ENCODE measurements at regions not wholly inside any gene's neighbourhood (a gene's known extent, or its start where the extent isn't known, plus 50 kb on each side); places are given as distances from the start of the nearest gene placed in this dataset.

DNA sequence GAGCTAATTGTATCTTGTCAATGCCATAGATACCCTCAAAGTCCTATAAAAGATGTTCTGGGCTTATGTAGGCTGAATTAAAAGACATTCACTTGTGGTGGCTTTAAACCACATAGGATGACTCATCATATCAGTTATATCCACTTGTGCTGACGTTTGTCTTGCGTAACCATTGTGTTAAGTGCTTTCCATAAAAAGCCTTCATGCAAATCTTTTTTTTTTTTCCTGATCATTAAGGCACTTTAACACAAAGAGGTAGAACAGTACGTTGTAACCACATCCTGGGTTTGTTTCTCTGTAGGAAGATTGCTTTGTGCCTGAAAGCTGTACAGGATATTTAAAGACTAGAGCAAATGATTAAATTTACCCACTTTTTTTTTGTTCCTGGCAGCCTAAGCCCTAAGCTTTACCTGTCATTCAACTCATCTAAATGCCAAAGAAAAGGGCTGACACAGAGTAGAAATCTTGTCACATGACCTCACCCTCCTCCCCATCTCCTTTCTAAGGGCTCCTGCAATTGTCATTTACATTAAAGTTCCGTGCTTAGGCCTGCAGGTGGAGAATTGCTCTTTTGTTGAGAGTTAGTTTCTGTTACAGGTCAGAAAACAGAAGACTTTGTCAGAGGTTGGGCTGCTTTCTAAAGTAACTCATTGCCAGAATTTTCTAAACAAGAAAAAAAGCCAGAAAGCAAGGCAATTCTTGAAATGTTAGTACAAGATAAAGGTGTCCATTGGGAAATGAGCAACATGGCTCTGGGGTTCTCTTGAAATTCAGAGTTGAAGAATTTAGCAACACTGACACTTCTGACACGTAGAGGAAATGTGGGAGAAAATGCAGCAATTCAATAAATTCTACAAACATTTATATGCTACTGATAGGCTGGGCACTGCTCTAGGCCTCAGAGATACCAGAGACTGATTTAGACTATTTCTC is 555.6 kb downstream of the PPARGC1A start:
- DNase-seq (ENCODE audit: low spot score): no peak

DNA sequence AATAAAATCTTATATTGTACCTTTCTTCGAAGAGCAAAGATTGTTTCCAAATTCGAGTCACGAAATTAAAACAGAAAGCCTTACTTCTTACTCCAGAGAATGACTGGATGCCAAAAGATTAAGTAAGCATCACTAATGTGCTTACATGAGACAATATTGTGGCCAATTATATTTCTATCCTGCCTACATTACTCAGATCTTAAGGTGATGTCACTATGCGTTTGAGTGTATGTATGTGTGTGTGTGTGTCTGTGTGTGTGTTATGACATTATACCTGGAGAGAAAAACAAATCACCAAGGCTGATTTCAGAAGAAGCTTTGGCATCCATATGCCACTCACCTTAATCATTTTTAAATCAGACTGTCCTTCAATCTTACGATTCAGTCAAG is 556.3 kb downstream of the PPARGC1A start:
- no peak for DNase-seq (ENCODE audit: low spot score)

DNA sequence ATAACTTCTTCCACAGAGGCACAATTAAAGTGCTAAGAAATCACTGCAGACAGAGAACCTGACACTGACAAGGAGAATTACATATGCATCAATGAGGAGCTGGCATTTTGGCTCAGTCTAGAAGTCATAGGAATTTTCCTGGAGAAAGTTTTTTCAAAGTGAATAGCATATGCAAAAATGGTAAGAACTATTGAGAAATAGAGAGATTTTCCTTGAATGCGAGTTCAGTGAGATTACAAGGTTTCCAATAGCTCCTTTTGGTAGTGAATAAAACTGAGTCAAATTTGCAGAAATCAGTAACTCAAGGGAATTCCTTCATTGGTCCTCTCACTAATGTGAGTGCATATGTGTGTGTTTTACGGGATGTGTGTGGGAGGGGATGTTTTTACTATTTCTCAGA is 557.5 kb downstream of the PPARGC1A start:
- DNase-seq (ENCODE audit: low spot score): no peak

DNA sequence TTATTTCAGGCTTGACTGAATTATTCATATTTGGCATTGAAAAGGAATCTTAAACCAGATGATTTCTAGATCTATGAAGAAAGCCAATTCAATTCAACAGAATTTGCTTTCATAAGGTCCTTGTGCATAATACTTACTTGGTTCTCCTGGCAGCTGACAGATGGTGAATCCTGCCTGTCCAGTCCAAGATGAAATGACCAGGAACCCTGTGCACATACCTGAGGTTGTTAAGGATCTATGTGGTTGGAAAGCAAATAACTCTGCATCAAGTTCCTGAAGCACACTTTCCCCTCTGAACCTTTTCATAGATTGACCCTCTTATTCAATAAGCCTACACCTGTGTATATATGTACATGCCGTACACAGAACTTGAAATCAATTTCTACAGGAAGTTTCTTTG is 562.7 kb downstream of the PPARGC1A start:
- no peak for DNase-seq (ENCODE audit: low spot score)

DNA sequence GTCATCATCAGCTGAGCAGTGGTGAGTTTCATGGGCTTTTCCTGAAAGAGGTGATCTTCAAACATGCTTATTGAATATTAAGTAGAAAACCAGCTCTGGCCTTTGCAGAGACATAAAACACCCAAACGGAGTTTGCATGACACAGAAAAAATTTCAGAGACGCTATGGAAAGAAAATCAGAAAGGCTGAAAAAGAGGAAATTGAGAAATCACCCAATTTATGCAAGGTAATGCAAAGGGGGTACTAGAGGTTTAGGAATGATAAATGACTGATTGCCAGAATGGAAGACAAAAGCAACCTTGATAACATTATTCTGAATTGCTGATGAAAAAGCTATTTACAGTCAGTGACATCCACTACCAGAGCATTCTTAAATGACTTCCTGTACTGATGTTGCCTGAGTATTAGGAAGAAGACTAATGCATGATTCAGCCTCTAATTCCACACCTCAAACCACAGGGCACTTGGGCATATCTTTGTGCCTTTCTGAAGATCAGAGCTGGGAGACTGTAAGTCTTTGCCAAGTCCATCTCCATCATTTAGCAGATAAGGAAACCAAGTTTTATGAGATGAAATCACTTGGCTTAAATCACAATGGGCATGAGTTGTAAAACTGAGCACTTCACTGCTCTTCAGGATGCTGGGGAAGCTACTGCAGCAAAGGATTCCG is 565.7 kb downstream of the PPARGC1A start:
- no peak for DNase-seq (ENCODE audit: low spot score)

DNA sequence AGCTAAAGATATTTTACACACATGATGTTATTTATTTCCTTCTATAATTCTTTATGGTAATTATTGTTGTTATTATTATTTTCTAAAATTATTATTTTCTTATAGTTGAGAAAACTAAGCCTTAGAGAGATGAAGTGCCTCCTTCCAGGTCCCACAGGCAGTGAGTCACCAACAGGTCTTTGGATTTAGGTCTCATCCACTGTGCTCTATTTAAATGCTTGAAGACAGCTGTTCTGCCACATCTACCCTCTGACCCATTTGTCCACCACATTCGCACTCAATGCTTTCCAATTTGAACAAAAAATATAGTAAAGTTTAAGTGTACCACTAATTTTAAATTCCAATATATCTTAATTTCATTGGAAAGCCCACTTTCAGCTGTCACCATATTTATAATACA is 566.4 kb downstream of the PPARGC1A start:
- DNase-seq (ENCODE audit: low spot score): no peak

DNA sequence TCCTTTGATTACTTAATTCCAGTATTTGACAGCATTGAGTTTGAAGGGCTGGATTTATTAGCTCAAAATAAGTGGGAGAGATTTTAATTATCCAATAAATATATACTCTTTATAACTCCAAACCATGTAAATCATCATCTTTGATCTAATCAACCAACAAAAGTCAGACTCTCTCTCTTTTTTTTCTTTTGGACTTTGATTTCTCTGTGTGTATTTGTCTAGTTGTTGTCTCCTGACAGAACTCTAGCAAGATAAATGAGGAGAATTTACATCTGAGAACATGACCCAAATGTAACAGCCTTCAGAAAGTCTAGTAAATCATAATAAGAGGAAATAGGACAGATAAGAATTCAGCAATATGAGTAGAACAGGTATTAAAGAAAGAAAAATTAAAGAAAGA is 567.1 kb downstream of the PPARGC1A start:
- DNase-seq (ENCODE audit: low spot score): no peak

DNA sequence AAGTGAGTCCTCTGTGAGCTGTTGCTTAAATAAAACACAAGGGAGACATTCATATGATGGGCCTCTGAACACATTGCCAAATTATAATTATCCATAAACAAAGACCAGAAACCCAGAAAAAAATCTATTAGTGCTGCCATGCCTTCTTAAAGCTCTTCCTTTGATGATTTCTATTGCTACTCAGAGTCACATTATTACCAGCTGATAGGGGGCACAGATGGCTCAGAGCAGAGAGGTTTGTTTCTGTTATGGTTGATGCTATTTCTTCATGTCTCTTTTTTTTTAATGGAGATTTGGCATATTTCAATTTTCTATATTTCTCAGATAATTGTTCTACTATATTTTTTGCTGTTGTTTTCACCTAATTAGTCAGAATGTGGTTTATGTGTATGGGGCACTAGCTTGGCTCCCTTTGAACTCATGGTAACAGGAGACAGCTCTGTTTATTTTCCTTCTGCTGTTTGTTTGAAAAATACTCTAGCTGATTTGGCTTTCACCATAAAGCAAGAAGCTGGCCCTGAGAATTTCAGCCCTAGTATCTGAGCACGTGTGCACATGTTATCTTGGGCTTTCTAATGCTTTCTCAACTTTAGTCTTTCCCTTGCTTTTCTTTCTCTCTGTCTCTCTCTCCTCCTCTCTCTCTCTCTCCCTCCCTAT is 568.8 kb downstream of the PPARGC1A start:
- no peak for DNase-seq (ENCODE audit: low spot score)

DNA sequence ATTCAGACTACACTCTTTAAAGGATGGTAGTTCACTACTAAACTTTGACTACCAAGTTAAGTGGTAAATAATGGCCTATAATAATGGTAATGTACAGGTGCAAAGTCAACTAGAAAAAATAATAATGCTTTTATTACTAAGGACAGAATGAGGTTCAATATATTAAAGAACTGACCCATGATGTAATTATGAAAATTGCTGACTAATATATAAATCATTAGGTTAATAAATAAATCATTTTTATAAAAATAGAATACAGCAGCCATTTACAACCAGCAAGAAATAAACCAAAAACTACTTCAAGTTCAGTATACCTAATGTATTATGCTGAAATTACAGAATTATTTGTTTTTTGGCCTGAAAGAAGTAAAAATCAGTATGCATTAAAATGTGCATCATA is 577.2 kb downstream of the PPARGC1A start:
- no peak for DNase-seq (ENCODE audit: low spot score)

DNA sequence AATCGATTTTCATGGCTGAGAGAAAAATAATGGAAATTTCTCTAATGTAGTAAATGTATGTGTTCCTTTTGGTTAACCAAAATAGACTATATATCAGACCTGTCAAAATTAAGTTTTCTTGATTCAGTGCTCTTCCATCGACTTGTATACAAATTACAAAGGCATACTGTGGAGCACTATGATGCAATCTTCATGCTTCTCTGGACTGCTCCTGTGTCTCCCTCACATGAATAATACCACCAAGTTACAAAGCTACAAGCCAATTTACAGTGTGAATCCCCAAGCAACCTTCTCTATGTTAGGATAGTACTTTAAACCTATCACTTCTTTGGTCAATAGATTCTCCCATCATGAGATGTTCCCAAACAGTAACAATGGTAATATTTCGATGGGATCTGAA is 577.9 kb downstream of the PPARGC1A start:
- DNase-seq (ENCODE audit: low spot score): no peak

DNA sequence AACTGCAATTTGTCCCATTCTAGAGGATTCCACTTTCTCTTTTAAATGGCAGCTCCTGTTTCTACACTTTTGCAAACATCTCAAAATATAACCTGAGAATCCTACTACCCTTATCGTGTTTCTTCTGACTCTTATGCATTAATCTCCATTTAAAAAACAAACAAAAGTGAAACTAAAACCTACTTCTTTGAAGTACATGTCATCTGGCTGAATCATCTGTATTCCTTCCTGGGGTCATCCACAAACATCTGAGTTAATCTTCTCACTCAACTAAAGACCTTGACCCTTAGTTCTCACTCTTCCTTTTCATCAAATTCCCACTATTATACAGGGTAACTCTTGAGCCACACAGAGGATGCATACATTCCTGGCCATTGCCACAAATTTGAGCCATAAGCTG is 584.8 kb downstream of the PPARGC1A start:
- no peak for DNase-seq (ENCODE audit: low spot score)

DNA sequence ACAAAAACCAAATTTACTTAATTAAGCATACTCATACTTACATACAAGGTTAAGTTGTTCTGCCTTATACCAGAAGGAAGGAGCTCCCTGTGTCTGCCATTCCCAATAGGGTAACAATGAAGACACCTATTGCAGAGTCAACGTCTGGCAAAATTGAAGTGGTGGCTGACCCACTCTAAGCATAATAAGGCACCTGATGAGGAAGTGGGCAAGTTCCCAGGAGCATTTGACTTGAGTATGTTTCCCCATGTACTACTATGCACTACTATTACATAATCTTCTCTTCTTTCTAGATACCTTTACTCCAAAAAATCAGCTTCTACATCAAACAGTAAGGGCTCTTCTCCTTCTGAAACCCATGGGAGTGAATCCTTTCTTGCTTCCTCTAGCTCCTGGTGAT is 591.5 kb downstream of the PPARGC1A start:
- DNase-seq (ENCODE audit: low spot score): no peak

DNA sequence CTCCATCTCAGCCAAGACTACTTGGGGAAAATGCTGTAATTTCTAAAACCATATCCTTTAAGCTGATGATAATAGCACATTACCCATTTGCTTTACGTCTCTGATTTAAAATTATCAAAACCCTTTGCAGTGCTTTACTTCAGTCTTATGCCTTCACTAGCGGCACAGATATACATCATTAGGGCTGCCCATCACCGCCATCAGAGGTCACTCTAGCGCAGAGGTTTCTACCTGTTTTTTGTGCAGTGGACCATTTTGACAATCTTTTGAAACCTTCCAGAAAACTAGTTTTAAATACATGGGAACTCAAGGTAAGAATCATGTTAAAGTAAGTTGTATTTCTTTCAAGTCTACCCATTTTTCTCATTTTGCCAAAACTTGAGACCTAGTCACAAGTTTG is 592.5 kb downstream of the PPARGC1A start:
- DNase-seq (ENCODE audit: low spot score): no peak

DNA sequence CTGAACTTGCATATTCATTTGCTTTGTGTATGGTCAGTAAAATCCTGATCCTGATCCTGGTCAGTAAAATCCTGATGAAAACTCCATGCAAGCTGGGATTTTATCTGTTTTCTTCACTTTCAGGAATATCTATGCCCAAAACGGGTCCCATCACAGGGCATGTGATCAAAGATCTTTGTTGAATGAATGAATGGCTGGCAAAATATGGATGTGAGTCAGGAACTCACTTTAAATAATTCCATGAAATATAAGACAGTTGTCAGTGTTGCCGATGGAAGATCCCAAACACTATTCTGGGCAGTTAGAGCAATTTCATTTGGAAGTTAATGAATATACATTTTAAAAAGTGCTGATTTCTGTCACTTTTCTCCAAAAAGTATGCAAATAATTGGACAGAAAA is 598.4 kb downstream of the GBA3 start:
- no peak for DNase-seq (ENCODE audit: low spot score)

DNA sequence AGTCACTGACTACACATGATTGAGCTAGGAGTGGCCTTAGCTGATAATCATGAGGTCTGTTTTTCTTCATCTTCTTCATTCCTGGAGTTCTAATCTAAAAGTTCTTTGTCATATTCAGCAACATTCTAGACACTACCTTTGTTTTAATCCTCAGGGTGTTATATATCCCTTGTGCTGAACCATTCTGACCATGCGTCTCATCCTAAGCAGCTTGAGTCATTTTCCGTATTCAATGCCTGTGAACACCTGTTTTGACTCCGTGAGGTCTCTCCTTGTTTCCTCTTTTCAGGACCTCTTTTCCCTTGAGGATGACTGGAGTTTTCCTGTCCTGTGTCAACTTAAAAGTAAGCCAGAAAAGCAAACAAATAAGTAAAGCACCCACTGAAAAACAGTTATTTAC is 597.9 kb downstream of the GBA3 start:
- no peak for DNase-seq (ENCODE audit: low spot score)

DNA sequence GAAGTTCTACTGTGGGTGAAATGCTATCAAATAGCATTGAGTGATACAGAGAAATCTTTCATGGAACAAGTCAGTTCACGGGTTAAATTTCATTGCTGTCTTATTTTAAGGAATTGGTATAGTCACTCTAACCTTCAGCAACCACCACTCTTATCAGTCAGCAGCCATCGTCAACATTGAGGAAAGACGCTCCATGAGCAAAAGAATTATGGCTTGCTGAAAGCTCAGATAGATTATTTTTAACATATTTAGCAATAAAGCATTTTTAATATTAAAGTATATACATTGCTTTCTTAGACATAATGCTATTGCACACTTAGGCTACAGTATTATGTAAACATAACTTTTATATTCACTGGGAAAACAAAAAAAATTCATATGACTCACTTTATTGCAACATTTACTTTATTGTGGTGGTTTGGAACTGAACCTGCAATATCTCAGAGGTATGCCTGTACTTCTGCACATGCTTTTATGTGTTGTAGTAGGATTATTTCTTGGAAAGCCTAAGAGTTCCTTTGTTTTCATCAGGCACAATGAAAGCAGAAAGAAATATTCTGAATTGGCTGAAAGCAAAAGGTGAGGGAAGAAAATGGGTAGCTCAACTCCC is 586.7 kb downstream of the GBA3 start:
- no peak for DNase-seq (ENCODE audit: low spot score)

DNA sequence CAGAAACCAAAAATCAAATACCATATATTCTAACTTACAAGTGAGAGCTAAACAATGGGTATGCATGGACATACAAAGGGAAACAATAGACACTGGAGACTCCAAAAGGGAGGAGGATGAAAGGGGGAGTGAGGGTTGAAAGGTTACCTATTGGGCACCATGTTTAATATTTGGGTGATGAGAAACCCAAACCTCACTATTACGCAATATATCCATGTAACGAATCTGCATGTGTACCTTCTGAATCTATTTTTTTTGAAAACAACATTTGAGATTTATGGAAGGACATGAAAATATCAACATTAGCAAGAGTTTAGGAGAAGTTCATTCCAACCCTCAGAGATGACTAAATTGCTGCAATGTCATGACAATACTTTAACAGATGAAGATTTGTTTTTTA is 586.1 kb downstream of the GBA3 start:
- DNase-seq (ENCODE audit: low spot score): no peak

DNA sequence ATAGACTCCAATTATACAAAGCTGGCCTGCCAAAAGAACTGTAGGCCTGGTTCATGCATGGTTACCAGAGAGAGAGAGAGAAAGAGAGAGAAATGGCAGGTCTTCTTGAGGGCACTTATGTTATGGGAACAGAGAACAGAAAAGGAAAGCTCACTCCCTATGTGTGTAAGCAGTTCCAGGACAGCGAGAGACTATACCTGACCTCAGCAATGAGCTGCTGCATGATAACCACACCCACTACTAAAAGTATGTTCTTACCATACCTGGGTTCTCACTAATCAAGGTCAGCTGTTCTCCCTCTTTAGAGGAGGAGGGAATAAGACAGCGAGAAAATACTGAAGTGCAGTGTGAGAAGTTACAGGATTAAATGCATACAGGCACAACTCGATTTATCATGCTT is 583.3 kb downstream of the GBA3 start:
- DNase-seq (ENCODE audit: low spot score): no peak

DNA sequence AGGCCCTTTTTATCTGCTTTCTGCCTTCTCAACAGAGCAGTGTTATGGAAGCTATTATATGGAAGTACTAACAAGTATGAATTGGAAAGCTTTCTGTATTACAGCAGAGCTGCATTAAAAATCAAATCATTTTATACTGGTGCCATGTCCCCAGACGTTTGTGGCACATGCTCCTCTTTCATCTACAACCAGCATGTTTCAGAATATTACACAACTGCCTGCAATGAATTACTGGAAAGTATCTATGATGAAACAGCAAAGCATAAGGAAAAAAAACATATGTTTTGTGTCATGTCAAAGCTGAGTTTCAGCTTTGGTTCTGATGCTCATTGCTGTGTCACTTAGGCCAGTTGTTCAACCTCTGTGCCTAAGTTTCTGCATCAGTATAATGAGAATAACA is 576.8 kb downstream of the GBA3 start:
- DNase-seq (ENCODE audit: low spot score): no peak

DNA sequence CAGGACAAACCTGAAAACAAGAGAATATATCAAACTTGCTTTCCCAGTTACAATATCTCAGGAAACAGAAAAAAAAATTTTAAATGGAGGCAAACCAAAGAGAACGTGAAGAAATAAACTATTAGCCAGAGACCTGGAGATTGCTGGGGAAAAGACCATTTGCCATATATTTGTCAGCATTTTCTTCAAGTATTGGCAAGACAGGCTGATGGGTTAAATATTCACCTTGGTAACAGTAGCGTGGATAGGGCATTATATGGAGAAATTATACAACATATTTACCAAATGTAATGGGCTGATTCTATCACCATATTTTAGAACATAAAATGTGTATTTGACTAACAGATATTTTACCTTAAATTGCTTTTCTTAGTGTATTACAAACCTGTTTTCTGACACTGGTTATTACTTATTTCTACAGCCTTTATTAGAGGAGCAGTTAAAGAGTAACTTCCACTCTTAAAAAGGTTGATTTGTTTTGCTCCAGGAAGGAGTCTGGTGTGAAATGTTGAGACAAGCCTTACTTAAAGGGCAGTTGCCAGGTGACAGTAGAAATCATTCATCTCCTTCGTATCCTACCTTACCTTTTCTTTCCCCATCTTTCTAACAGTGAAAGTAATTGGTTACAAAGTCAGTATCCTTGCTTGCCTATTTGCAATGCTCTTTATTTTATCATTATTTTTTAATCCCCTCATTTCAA is 575.5 kb downstream of the GBA3 start:
- no peak for DNase-seq (ENCODE audit: low spot score)

DNA sequence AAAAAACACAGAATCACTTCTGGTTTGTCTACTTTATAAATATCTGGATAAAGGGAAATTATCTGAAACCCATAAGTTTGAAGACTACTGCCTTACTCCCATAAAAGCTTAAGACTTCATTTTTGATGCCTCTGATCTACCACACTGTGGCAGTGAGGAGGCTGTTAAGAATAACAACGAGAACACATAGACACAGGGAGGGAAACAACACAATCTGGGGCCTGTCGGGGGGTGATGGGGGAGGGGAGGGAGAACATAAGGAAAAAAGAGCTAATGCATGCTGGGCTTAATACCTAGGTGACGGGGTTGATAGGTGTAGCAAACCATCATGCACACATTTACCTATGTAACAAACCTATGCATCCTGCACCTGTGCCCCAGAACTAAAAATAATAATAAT is 573.7 kb downstream of the GBA3 start:
- no peak for DNase-seq (ENCODE audit: low spot score)

DNA sequence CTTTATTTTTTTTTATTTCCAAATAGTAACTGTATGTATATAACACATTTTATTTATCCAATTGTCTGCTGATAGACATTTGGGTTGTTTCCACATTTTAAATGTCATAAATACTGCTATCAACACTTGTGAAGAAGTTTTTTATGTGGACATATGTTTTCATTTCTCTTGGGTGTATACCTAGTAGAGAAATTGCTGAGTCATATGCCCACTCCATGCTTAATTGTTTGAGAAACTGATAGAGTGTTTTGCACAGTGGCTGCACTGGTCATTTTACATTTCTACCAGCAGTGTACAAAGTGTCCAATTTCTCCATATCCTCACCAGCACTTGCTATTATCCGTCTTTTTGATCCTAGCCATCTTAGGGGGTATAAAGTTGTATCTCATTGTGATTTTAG is 567.8 kb downstream of the GBA3 start:
- no peak for DNase-seq (ENCODE audit: low spot score)

All from hematopoietic multipotent progenitor cell treated with erythropoietin and hydrocortisone succinate and interleukin-3 and kit ligand, for 17 days (in vitro differentiated cells).